GM21423 (cell line): ENCODE measurements at regions not wholly inside any gene's neighbourhood (a gene's known extent, or its start where the extent isn't known, plus 50 kb on each side); places are given as distances from the start of the nearest gene placed in this dataset.

ENCODE experiments used
- ATAC-seq: cut with Tn5 transposase; IDR thresholded peaks from one replicate; pipeline ENCODE4 v1.9.1; 2021; ENCODE audit warnings: mild to moderate bottlenecking, moderate library complexity; ENCODE audit not compliant: unreplicated experiment

GRCh38 chr2:221318376-221319130, 253.6 kb downstream of the EPHA4 start:
- no peak for ATAC-seq

GRCh38 chr2:221322741-221323140, 249.4 kb downstream of the EPHA4 start:
- ATAC-seq = no peak

GRCh38 chr2:221323513-221323912, 248.6 kb downstream of the EPHA4 start:
- ATAC-seq = no peak

- no peak for ATAC-seq
Measured at GRCh38 chr2:221330436-221330835, 241.7 kb downstream of the EPHA4 start.

GRCh38 chr2:221334481-221335218, 237.5 kb downstream of the EPHA4 start:
- no peak for ATAC-seq

GRCh38 chr2:221335219-221335752, 236.8 kb downstream of the EPHA4 start:
- no peak for ATAC-seq

GRCh38 chr2:221336967-221337366, 235.1 kb downstream of the EPHA4 start:
- ATAC-seq = no peak

GRCh38 chr2:221337957-221338685, 234.0 kb downstream of the EPHA4 start:
- ATAC-seq = no peak

GRCh38 chr2:221342388-221342787, 229.7 kb downstream of the EPHA4 start:
- ATAC-seq = no peak

- no peak for ATAC-seq
Measured at GRCh38 chr2:221343524-221343923, 228.6 kb downstream of the EPHA4 start.

- ATAC-seq = no peak
Measured at GRCh38 chr2:221345516-221345915, 226.6 kb downstream of the EPHA4 start.

GRCh38 chr2:221346411-221346810, 225.7 kb downstream of the EPHA4 start:
- ATAC-seq = no peak

- ATAC-seq = no peak
Measured at GRCh38 chr2:221347471-221347870, 224.6 kb downstream of the EPHA4 start.

GRCh38 chr2:221350616-221351015, 221.5 kb downstream of the EPHA4 start:
- no peak for ATAC-seq

GRCh38 chr2:221353201-221353600, 218.9 kb downstream of the EPHA4 start:
- no peak for ATAC-seq

GRCh38 chr2:221360312-221360711, 211.8 kb downstream of the EPHA4 start:
- no peak for ATAC-seq

- no peak for ATAC-seq
Measured at GRCh38 chr2:221360742-221361141, 211.4 kb downstream of the EPHA4 start.

GRCh38 chr2:221361633-221362032, 210.5 kb downstream of the EPHA4 start:
- no peak for ATAC-seq

- no peak for ATAC-seq
Measured at GRCh38 chr2:221364672-221365071, 207.4 kb downstream of the EPHA4 start.
